B cell (primary cell): ENCODE measurements at regions not wholly inside any gene's neighbourhood (a gene's known extent, or its start where the extent isn't known, plus 50 kb on each side); places are given as distances from the start of the nearest gene placed in this dataset.

Experiments
- ATAC-seq: fragments of 200-7000 bp; cut with Tn5 transposase; one replicate; pipeline ENCODE4 v1.10.0; 2021; ENCODE audit warnings: low read depth, mild to moderate bottlenecking, moderate number of reproducible peaks, moderate library complexity
- CTCF ChIA-PET: fragments of 350-600 bp; sonication (Branson Sonifier 250); formaldehyde crosslinking; loops from one replicate; lab custom pipeline; 2021; ENCODE audit warnings: antibody characterized with exemption, inconsistent platforms; lab: Charles Lee
- POLR2A ChIA-PET: fragments of 350-600 bp; sonication (Branson Sonifier 250); formaldehyde crosslinking; loops from one replicate; lab custom pipeline; 2021; ENCODE audit warnings: antibody characterized with exemption; lab: Charles Lee
- DNase-seq: peaks from one replicate; pipeline ENCODE4 v3.0.0; 2013
- H2AFZ ChIP-seq: 2 replicates; pipeline ENCODE4 v1.6.1; 2012; ENCODE audit warnings: mild to moderate bottlenecking, low read depth, low read length; ENCODE audit not compliant: insufficient read depth, poor library complexity, severe bottlenecking
- H3K27ac ChIP-seq, 2 donors: 1 replicate in 1 of 2; 2 replicates in 1 of 2; pipeline ENCODE4 v1.5.1; 2012 to 2013; ENCODE audit warnings: low read length in 2 of 2, mild to moderate bottlenecking in 2 of 2, moderate library complexity in 1 of 2
- H3K27me3 ChIP-seq, 4 experiments: fragments of 200-600 bp in 1 of 4; sonication (generic) in 1 of 4; replicated peaks in 1 of 4; 1 replicate in 2 of 4; 2 replicates in 2 of 4; pipeline versions ENCODE4 v1.6.1 to v1.7.0; 2013 to 2016; ENCODE audit warnings: low read length in 3 of 4, mild to moderate bottlenecking in 2 of 4, mixed read lengths in 1 of 4, moderate library complexity in 1 of 4; ENCODE audit not compliant: insufficient read depth in 4 of 4, control insufficient read depth in 3 of 4; ENCODE audit errors: control extremely low read depth in 1 of 4
- H3K36me3 ChIP-seq, 2 experiments: replicated peaks in 1 of 2; 1 replicate in 1 of 2; 2 replicates in 1 of 2; pipeline versions ENCODE4 v1.6.1 to v1.7.1; 2013; ENCODE audit warnings: low read length in 1 of 2; ENCODE audit not compliant: insufficient read depth in 2 of 2, control insufficient read depth in 1 of 2; ENCODE audit errors: control extremely low read depth in 1 of 2, extremely low read depth in 1 of 2
- H3K4me1 ChIP-seq, 2 donors: fragments of 200-600 bp in 1 of 2; sonication (generic) in 1 of 2; 1 replicate in 1 of 2; 2 replicates in 1 of 2; pipeline versions ENCODE4 v1.5.1 to v1.6.1; 2013 to 2017; ENCODE audit warnings: low read length in 2 of 2; ENCODE audit not compliant: control insufficient read depth in 2 of 2, insufficient read depth in 2 of 2
- H3K4me2 ChIP-seq: replicated peaks from 2 replicates; pipeline ENCODE3; 2012; ENCODE audit warnings: mild to moderate bottlenecking, low read depth, low read length; ENCODE audit not compliant: poor library complexity, severe bottlenecking
- H3K4me3 ChIP-seq, 5 experiments: fragments of 200-600 bp in 1 of 5; sonication (generic) in 1 of 5; 1 replicate in 3 of 5; 2 replicates in 2 of 5; pipeline versions ENCODE4 v1.5.1 to v1.7.0; 2011 to 2016; ENCODE audit warnings: low read length in 4 of 5, mild to moderate bottlenecking in 4 of 5, low read depth in 2 of 5, control low read depth in 1 of 5, moderate library complexity in 1 of 5; ENCODE audit not compliant: insufficient read depth in 1 of 5; ENCODE audit errors: control extremely low read depth in 1 of 5, extremely low read depth in 1 of 5
- H3K79me2 ChIP-seq: fragments of 200-600 bp; sonication (generic); one replicate; pipeline ENCODE4 v1.6.0; 2016; ENCODE audit warnings: low read length; ENCODE audit not compliant: control insufficient read depth, insufficient read depth
- H3K9ac ChIP-seq: fragments of 200-600 bp; sonication (generic); 2 replicates; pipeline ENCODE4 v1.6.1; 2017; ENCODE audit warnings: mild to moderate bottlenecking, low read length, moderate library complexity
- H3K9me3 ChIP-seq, 3 donors: one replicate each; pipeline versions ENCODE4 v1.6.1 to v1.7.1; 2013; ENCODE audit warnings: low read length in 2 of 3; ENCODE audit not compliant: control insufficient read depth in 2 of 3, insufficient read depth in 1 of 3; ENCODE audit errors: control extremely low read depth in 1 of 3
- H4K20me1 ChIP-seq: 2 replicates; pipeline ENCODE4 v1.6.0; 2012; ENCODE audit warnings: mild to moderate bottlenecking, low read length; ENCODE audit not compliant: insufficient read depth, control insufficient read depth, poor library complexity, severe bottlenecking
- H3K27ac Mint-ChIP-seq: one replicate; pipeline ENCODE4 v1.8.0; 2021; ENCODE audit warnings: mixed read lengths
- H3K27me3 Mint-ChIP-seq: one replicate; pipeline ENCODE4 v1.8.0; 2021; ENCODE audit warnings: mixed read lengths
- H3K4me1 Mint-ChIP-seq: one replicate; pipeline ENCODE4 v1.8.0; 2021; ENCODE audit warnings: mixed read lengths
- H3K4me3 Mint-ChIP-seq: one replicate; pipeline ENCODE4 v1.8.0; 2021; ENCODE audit warnings: mixed read lengths
- H3K9me3 Mint-ChIP-seq: one replicate; pipeline ENCODE4 v1.8.0; 2022; ENCODE audit warnings: mixed read lengths; ENCODE audit not compliant: insufficient read depth
- CTCF ChIP-seq: fragments of 200-600 bp; IDR thresholded peaks from one replicate; pipeline ENCODE4 v1.8.0; 2022; ENCODE audit warnings: antibody characterized with exemption, mild to moderate bottlenecking
- EZH2 ChIP-seq: IDR thresholded peaks from 2 replicates; pipeline ENCODE4 v1.6.1; 2012; ENCODE audit warnings: borderline replicate concordance, low read depth, mild to moderate bottlenecking, moderate library complexity, low read length; ENCODE audit not compliant: insufficient read depth, poor library complexity, severe bottlenecking
- WGBS: methylation state at CpG from one replicate; pipeline ENCODE4 v1.1.5; 2013; ENCODE audit warnings: missing lambda C conversion rate; ENCODE audit not compliant: insufficient coverage; 5-methylcytosine and 5-hydroxymethylcytosine counted together
- intact Hi-C: fragments of 100-400 bp; cut with micrococcal nuclease; formaldehyde crosslinking; loops from one replicate; pipeline ENCODE4 v1.10.0; 2022

DNA sequence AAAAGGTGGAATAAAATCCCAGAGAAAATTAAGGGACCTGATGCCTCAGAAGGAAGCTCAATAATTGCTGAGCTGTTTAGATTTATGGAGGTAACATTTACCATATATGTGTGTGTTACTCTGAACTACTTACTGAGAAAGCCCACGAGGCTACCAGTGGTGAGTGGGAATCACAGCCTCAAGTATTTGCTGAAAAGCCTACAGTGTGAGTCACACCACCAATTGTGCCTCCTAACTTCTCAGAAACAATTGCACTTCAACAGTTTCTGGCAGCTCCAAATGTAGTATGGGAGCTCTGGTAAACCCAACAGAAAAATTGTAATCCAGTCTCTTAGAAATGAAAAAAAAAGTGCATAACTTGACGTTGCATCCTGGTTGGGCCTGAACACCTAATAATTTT, 551.6 kb downstream of the PRDM9 start:
- no peak for TF ChIP-seq EZH2
- no peak for TF ChIP-seq CTCF
- no peaks in the 10 kb centered on the region for H3K79me2 ChIP-seq
- Mint-ChIP-seq H3K4me1 (no peaks in the 10 kb centered on the region), H3K9me3 (peaks cover 7% of the 10 kb centered on the region), H3K27me3 (no peaks in the 10 kb centered on the region), H3K27ac (no peak overlapping the region), H3K4me3 (no peak overlapping the region)
- H4K20me1 ChIP-seq: no peaks in the 10 kb centered on the region
- H3K4me3 ChIP-seq: no peak overlapping the region
- H3K27ac ChIP-seq: no peak overlapping the region
- H2AFZ ChIP-seq: no peak overlapping the region
- H3K36me3 ChIP-seq: no peaks in the 10 kb centered on the region
- no peaks in the 10 kb centered on the region for H3K4me1 ChIP-seq
- WGBS: 100% methylated on average over 1 of the region's 2 CpGs
- H3K4me2 ChIP-seq: no peak overlapping the region
- no peak for DNase-seq
- CTCF ChIA-PET: no interaction called here
- H3K9ac ChIP-seq: no peak overlapping the region
- ATAC-seq: no peak
- H3K9me3 ChIP-seq: peaks cover 0 to 3% (median 0%) of the 10 kb centered on the region in 3 donors
- POLR2A ChIA-PET: no interaction called here
- H3K27me3 ChIP-seq: no peaks in the 10 kb centered on the region
- intact Hi-C loops: no loop called here

GRCh38 chr5:24059716-24060115, 552.3 kb downstream of the PRDM9 start:
- no peaks in the 10 kb centered on the region for H3K36me3 ChIP-seq
- no peak overlapping the region for H3K4me3 ChIP-seq
- Mint-ChIP-seq H3K9me3 (peaks cover 6% of the 10 kb centered on the region), H3K27me3 (no peaks in the 10 kb centered on the region), H3K27ac (no peak overlapping the region), H3K4me3 (no peak overlapping the region), H3K4me1 (no peaks in the 10 kb centered on the region)
- CTCF ChIA-PET: no interaction called here
- no peak for DNase-seq
- no peaks in the 10 kb centered on the region for H3K79me2 ChIP-seq
- no peak overlapping the region for H3K4me2 ChIP-seq
- no peak overlapping the region for H3K9ac ChIP-seq
- no peak for TF ChIP-seq CTCF
- no peak for TF ChIP-seq EZH2
- ATAC-seq: no peak
- POLR2A ChIA-PET: no interaction called here
- no peaks in the 10 kb centered on the region for H4K20me1 ChIP-seq
- H3K27me3 ChIP-seq: no peaks in the 10 kb centered on the region
- intact Hi-C loops: no loop called here
- no peaks in the 10 kb centered on the region for H3K9me3 ChIP-seq
- 79% methylated on average over 2 of the region's 4 CpGs for WGBS
- no peaks in the 10 kb centered on the region for H3K4me1 ChIP-seq
- H2AFZ ChIP-seq: no peak overlapping the region
- H3K27ac ChIP-seq: no peak overlapping the region
